ENCODE measurements at regions not wholly inside any gene's neighbourhood (a gene's known extent, or its start where the extent isn't known, plus 50 kb on each side); places are given as distances from the start of the nearest gene placed in this dataset.

GRCh38 chr22:22039286-22040074 is 56.9 kb upstream of the TOP3B start:
- H3K36me3 ChIP-seq (ENCODE audit: insufficient read depth, low read length), result no peaks in the 10 kb centered on the region

More at GRCh38 chr22:22039286-22040074, 56.9 kb upstream of the TOP3B start:
- Histone ChIP-seq H3F3A (ENCODE audit: insufficient read depth, low read length, poor library complexity, severe bottlenecking) (no peaks in the 10 kb centered on the region), H3K4me3 (ENCODE audit: low read length) (no peak overlapping the region), H3K27me3 (ENCODE audit: insufficient read depth, low read depth, low read length) (no peaks in the 10 kb centered on the region), H3K9ac (ENCODE audit: low read length) (no peak overlapping the region), H3K9me3 (ENCODE audit: low read length) (no peaks in the 10 kb centered on the region), H3K27ac (ENCODE audit: low read length) (no peak overlapping the region), H4K20me1 (ENCODE audit: insufficient read depth) (no peaks in the 10 kb centered on the region), H3K4me2 (ENCODE audit: low read length) (no peak overlapping the region), H3K79me2 (replicated peaks; ENCODE audit: insufficient read depth, low read length) (no peaks in the 10 kb centered on the region), H2AFZ (ENCODE audit: low read depth, low read length) (no peak overlapping the region), H3K9me2 (ENCODE audit: insufficient read depth, low read length) (no peaks in the 10 kb centered on the region)
- no peak for TF ChIP-seq TAF1 (IDR thresholded peaks at IDR 0.05; ENCODE audit: low read depth)
- no peak for TF ChIP-seq REST (IDR thresholded peaks at IDR 0.05; ENCODE audit: borderline replicate concordance)
- TF ChIP-seq EZH2 (IDR thresholded peaks at IDR 0.05; ENCODE audit: borderline replicate concordance, insufficient read depth, low read length, poor library complexity, severe bottlenecking), result no peak
- TF ChIP-seq CTCF (IDR thresholded peaks at IDR 0.05; ENCODE audit: poor library complexity, severe bottlenecking), result no peak
- TF ChIP-seq POLR2AphosphoS5 (IDR thresholded peaks at IDR 0.05), result no peak
- no peak for TF ChIP-seq RAD21 (conservative IDR thresholded peaks at IDR 0.05)
- TF ChIP-seq SMC3 (conservative IDR thresholded peaks at IDR 0.05; ENCODE audit: poor library complexity), result no peak
- no peak for TF ChIP-seq MXI1 (conservative IDR thresholded peaks at IDR 0.05; ENCODE audit: poor library complexity, severe bottlenecking)
- no peak for TF ChIP-seq EP300 (conservative IDR thresholded peaks at IDR 0.05; ENCODE audit: poor library complexity, severe bottlenecking)
